B cell (primary cell): ENCODE measurements at regions not wholly inside any gene's neighbourhood (a gene's known extent, or its start where the extent isn't known, plus 50 kb on each side); places are given as distances from the start of the nearest gene placed in this dataset.

Experiments
- CTCF ChIP-seq: fragments of 200-600 bp; IDR thresholded peaks from one replicate; pipeline ENCODE4 v1.8.0; 2022; ENCODE audit warnings: antibody characterized with exemption, mild to moderate bottlenecking
- EZH2 ChIP-seq: IDR thresholded peaks from 2 replicates; pipeline ENCODE4 v1.6.1; 2012; ENCODE audit warnings: borderline replicate concordance, low read depth, mild to moderate bottlenecking, moderate library complexity, low read length; ENCODE audit not compliant: insufficient read depth, poor library complexity, severe bottlenecking

- TF ChIP-seq CTCF (no peak), EZH2 (no peak)
Observed at GRCh38 chr5:11985993-11986392, 81.7 kb upstream of the CTNND2 start.
